ELF-1 (cell line): ENCODE measurements at regions not wholly inside any gene's neighbourhood (a gene's known extent, or its start where the extent isn't known, plus 50 kb on each side); places are given as distances from the start of the nearest gene placed in this dataset.
"Not testable (repeated sequence)": the region's sequence is repeated elsewhere in the genome, so short reads cannot be mapped to it uniquely, and the experiment has no call there.

Experiments used
- DNase-seq: peaks from one replicate; pipeline ENCODE4 v3.0.0-alpha.2; 2016; ENCODE audit warnings: low read depth, low spot score

- DNase-seq: no peak
These were observed 223.8 kb upstream of the ZCCHC13 start for GRCh38 chrX:74080165-74080564.

GRCh38 chrX:74065831-74066390, 213.4 kb upstream of the XIST start:
- DNase-seq: no peak

- peak; percentile 80 for DNase-seq
These were observed 211.1 kb upstream of the XIST start for GRCh38 chrX:74063426-74064155.

- no peak for DNase-seq
These were observed 209.4 kb upstream of the XIST start for GRCh38 chrX:74061879-74062278.

GRCh38 chrX:74049126-74049525, 196.6 kb upstream of the XIST start:
- peak; percentile 53 for DNase-seq

GRCh38 chrX:74034066-74034465, 181.6 kb upstream of the XIST start:
- not testable (repeated sequence) for DNase-seq

GRCh38 chrX:74031527-74031926, 179.0 kb upstream of the XIST start:
- not testable (repeated sequence) for DNase-seq

- not testable (repeated sequence) for DNase-seq
These were observed 178.3 kb upstream of the XIST start for GRCh38 chrX:74030766-74031165.

GRCh38 chrX:74025145-74025544, 172.6 kb upstream of the XIST start:
- DNase-seq: not testable (repeated sequence)

- no peak for DNase-seq
These were observed 170.7 kb upstream of the XIST start for GRCh38 chrX:74023203-74023602.

- no peak for DNase-seq
These were observed 165.7 kb upstream of the XIST start for GRCh38 chrX:74018253-74018652.

GRCh38 chrX:74015379-74016019, 163.0 kb upstream of the XIST start:
- peak; percentile 85 for DNase-seq

- no peak for DNase-seq
These were observed 156.5 kb upstream of the XIST start for GRCh38 chrX:74009041-74009440.

- DNase-seq: no peak
These were observed 139.5 kb upstream of the XIST start for GRCh38 chrX:73992019-73992418.

GRCh38 chrX:73987166-73987565, 134.7 kb upstream of the XIST start:
- DNase-seq: no peak

- no peak for DNase-seq
These were observed 127.1 kb upstream of the XIST start for GRCh38 chrX:73979551-73980131.

- DNase-seq: peak; percentile 53
These were observed 125.1 kb upstream of the XIST start for GRCh38 chrX:73977542-73978169.

GRCh38 chrX:73967461-73967860, 114.9 kb upstream of the XIST start:
- not testable (repeated sequence) for DNase-seq

GRCh38 chrX:73965833-73966232, 113.3 kb upstream of the XIST start:
- peak; percentile 86 for DNase-seq

- DNase-seq: no peak
These were observed 112.1 kb upstream of the XIST start for GRCh38 chrX:73964579-73964978.

GRCh38 chrX:73963682-73964081, 111.2 kb upstream of the XIST start:
- no peak for DNase-seq

GRCh38 chrX:73962948-73963347, 110.4 kb upstream of the XIST start:
- no peak for DNase-seq
